ENCODE measurements at regions not wholly inside any gene's neighbourhood (a gene's known extent, or its start where the extent isn't known, plus 50 kb on each side); places are given as distances from the start of the nearest gene placed in this dataset.

DNA sequence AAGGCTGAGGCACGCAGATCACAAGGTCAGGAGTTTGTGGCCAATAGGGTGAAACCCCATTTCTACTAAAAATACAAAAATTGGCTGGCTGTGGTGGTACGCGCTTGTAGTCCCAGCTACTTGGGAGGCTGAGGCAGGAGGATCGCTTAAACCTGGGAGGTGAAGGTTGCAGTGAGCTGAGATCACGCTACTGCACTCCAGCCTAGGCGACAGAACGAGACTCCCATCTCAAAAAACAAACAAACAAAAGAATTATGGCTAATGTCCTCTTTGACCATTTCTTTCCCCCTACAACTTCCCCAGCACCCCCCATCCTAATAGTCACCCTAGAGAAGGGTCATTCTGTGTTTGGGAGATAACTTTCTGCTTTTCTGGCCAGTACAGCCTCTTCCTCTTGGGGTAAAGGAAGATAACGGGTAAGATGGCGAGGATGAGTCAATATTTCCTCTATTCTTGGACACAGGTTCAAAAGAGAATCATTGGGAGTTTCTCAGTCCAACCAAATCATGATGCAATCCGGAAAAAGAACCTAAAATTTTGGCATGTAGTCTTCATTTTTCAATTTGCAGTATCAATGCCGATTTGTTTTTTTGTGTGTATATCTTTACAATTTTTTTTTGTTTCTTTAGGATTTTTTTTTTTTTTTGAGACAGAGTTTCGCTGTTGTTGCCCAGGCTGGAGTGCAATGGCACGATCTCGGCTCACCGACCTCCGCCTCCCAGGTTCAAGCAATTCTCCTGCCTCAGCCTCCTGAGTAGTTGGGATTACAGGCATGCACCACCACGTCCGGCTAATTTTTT, 107.6 kb upstream of the MED13 start:
- no peak for TF ChIP-seq CTCF (IDR thresholded peaks at IDR 0.05)
- TF ChIP-seq POLR2A (IDR thresholded peaks at IDR 0.05): no peak
- no peak for TF ChIP-seq EP300 (IDR thresholded peaks at IDR 0.05)
